GM12874 (cell line): ENCODE measurements at regions not wholly inside any gene's neighbourhood (a gene's known extent, or its start where the extent isn't known, plus 50 kb on each side); places are given as distances from the start of the nearest gene placed in this dataset.

Experiments used
- TF ChIP-seq, protein P1 (sequence below): IDR thresholded peaks from 2 replicates; pipeline ENCODE4 v1.5.1; 2011; ENCODE audit warnings: low read depth, mild to moderate bottlenecking, control low read depth, low read length, moderate library complexity; ENCODE audit not compliant: insufficient read depth

DNA sequence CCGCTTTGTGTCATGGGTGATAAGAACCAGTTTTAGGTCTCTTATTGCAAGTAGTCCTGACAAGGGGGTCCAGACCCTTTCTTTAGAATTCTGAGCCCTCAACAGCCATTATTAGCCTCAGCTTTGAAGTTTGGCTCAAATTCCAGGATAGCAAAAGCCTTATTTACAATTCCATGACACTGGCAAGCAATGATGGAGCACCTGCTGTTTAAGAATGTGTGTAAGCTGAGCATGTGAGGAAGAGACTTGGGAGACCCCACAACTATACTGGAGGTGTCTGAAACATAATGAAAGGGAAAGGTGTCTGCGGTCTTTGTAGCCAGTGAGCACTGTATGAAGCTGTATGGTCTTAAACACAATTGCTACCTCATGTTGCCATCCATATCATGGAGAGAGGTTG is 119.8 kb downstream of the TBX5 start:
- TF ChIP-seq, protein P1, sequence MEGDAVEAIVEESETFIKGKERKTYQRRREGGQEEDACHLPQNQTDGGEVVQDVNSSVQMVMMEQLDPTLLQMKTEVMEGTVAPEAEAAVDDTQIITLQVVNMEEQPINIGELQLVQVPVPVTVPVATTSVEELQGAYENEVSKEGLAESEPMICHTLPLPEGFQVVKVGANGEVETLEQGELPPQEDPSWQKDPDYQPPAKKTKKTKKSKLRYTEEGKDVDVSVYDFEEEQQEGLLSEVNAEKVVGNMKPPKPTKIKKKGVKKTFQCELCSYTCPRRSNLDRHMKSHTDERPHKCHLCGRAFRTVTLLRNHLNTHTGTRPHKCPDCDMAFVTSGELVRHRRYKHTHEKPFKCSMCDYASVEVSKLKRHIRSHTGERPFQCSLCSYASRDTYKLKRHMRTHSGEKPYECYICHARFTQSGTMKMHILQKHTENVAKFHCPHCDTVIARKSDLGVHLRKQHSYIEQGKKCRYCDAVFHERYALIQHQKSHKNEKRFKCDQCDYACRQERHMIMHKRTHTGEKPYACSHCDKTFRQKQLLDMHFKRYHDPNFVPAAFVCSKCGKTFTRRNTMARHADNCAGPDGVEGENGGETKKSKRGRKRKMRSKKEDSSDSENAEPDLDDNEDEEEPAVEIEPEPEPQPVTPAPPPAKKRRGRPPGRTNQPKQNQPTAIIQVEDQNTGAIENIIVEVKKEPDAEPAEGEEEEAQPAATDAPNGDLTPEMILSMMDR = no peak

DNA sequence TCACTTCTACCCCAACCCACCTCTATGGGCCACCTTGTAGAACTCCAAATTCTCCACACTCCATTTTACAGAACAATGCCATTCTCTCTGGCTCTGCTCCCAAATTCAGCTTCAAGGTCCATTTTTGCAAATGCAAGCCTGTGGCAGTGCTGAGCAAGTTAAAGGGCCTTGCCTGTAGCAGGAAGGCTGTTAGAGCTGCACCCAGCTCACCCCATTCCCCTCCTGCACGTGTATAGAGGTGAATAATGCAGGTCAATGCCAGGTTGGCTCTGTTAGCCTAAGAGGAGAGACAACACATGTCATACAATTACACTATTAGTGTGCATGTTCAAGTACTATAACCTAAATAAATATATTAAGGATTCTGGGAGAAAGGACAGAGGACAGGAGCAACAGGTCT is 120.4 kb downstream of the TBX5 start:
- TF ChIP-seq, protein P1 = no peak

DNA sequence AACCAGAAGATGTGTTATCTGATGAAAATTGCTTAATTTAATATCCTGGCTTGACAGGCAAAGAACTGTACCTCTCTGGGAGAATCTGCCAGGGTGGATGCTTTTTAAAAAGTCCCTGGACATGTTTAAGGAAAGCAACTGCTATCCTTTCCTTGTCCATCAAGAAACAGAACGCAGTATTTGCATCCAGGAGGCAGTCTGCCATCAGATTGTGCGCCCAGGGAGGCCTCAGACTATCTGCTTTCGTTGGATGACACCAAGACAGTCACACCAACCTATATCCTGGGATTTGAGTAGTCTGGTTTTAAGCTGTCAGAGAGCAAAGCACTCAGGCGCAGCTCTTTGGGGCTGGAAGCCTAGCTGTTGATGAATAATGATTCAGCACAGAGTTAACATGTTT is 121.9 kb downstream of the TBX5 start:
- TF ChIP-seq, protein P1 = no peak

DNA sequence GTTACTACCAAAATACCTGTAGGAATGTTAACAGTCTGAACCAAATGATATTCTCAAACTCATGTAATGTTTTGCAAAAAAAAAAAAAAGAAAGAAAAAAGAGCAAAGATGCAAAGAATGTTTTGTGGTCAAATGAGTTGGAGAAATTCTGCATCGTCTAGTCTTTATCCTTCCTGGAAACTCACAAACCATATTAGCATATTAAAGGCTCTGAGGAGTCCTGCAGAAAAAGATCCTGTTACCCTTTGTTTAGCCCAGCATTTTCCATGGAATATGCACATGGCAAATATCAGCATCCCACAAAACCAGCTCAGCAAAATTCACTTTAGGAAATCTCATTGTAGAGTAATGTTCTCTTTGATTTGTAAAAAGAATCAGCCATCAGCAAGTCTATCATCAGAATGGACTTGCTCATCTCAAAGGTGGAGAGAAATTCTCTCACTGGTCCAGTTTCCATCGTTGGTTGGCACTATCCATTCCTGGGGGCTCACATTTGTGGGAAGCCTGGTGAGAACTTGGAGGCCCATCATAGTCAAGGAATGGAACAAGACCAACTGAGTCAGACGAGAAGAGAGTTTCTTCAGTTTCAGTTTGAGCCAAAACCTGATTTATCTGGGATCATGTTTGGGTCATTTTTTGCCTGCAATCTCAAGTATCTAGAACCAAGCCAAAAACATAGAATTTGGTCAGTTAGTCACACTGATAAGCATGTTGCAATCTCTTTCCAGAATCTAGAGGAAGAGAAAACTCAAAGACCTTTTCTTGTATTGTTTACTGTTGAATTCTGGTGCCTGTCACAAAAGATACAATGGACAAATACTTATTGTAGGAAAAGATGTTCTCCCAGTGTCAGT is 129.8 kb downstream of the TBX5 start:
- TF ChIP-seq, protein P1 = no peak

DNA sequence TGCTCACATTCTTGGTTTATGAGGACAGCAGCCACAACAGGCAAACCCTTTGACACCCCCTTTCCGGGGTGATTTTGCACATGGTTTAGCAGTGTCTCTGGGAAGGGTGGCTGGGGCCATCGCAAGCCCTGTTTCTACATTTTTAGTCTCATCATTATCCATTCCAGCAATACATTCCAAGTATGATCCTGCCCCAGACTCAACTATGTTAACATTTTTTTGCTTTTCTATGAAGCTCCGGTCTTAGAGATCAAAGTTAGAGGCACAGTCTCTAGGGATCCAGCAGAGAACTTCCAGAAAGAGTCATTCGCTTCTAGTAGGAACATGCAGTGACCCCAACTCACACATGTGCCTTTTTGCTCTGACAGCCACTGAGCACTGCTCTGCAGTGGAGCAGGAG is 130.9 kb downstream of the TBX5 start:
- TF ChIP-seq, protein P1 = no peak

DNA sequence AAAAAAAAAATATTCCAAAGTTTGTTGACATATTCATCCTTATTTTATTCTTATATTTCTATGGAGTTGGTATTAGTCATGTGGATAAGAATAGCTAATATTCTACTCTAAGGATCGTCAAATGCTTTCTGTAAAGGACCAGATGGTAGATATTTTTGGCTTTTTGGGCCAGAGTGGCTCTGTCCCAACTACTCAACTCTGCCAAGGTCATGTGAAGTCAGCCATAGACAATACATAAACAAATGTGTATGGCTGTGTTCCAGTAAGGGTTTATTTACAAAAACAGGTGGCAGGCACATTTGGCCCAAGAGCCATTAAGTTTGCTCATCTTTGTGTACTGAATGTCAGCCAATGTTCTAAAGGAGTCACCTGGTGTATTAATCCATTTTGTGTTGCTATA is 131.8 kb downstream of the TBX5 start:
- TF ChIP-seq, protein P1 = no peak

DNA sequence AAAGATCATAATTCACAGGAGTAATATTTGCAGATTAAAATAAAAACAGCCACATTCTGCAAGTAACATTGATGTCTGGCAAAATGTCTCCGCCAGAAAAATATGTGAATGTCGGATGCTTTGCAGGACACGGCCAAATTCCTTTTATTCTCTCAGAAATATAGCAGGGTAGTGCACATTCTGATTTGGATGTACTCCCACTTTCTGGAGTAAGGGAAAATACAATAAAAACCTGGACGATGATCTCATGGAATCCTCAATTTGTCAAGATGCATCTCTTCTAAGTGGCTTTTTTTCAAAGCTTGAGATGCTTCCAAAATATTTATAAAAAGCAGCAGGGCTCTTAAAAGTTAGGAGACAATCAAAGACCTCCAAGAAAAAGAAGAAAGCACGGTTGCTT is 133.3 kb downstream of the TBX5 start:
- TF ChIP-seq, protein P1 = no peak
